Activated naive CD8-positive, alpha-beta T cell treated with anti-CD3 and anti-CD28 coated beads for 36 hours (primary cell): ENCODE measurements at regions not wholly inside any gene's neighbourhood (a gene's known extent, or its start where the extent isn't known, plus 50 kb on each side); places are given as distances from the start of the nearest gene placed in this dataset.
"Not testable (repeated sequence)": the region's sequence is repeated elsewhere in the genome, so short reads cannot be mapped to it uniquely, and the experiment has no call there.

Experiments
- DNase-seq: peaks from one replicate; pipeline ENCODE4 v3.0.0; 2021
- H3K27ac Mint-ChIP-seq: one replicate; pipeline ENCODE4 v1.8.0; 2022; ENCODE audit warnings: mild to moderate bottlenecking, moderate library complexity, mixed read lengths
- H3K27me3 Mint-ChIP-seq: one replicate; pipeline ENCODE4 v1.8.0; 2022; ENCODE audit warnings: mild to moderate bottlenecking, mixed read lengths
- H3K36me3 Mint-ChIP-seq: one replicate; pipeline ENCODE4 v1.8.0; 2021; ENCODE audit warnings: mild to moderate bottlenecking, mixed read lengths
- H3K4me1 Mint-ChIP-seq: one replicate; pipeline ENCODE4 v1.8.0; 2021; ENCODE audit warnings: mixed read lengths
- H3K4me3 Mint-ChIP-seq: one replicate; pipeline ENCODE4 v1.8.0; 2022; ENCODE audit warnings: mild to moderate bottlenecking, moderate library complexity, mixed read lengths
- H3K9me3 Mint-ChIP-seq: one replicate; pipeline ENCODE4 v1.8.0; 2022; ENCODE audit warnings: mixed read lengths

DNA sequence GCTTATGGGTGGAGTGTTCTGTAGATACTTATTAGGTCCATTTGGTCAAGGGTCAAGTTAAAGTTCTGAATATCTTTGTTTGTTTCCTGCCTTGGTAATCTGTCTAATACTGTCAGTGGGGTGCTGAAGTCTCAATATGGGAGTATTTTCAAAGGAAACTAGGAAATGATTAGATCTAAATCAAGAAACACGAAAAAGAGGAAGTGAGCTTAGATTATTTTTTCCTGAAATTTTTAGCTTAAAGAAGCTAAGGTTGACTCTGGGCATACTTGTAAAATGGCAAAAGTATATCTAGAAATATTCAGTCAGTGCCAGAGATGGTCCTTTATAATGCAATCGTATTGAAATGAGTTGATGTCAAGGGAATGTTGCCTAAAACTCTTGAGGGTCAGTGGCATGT, 313.5 kb downstream of the ICE1 start:
- H3K36me3 Mint-ChIP-seq, result no peaks in the 10 kb centered on the region
- peaks cover 19% of the 10 kb centered on the region for H3K27me3 Mint-ChIP-seq
- no peaks in the 10 kb centered on the region for H3K9me3 Mint-ChIP-seq
- H3K4me3 Mint-ChIP-seq, result no peak overlapping the region
- no peaks in the 10 kb centered on the region for H3K4me1 Mint-ChIP-seq
- DNase-seq, result no peak
- H3K27ac Mint-ChIP-seq, result no peak overlapping the region

DNA sequence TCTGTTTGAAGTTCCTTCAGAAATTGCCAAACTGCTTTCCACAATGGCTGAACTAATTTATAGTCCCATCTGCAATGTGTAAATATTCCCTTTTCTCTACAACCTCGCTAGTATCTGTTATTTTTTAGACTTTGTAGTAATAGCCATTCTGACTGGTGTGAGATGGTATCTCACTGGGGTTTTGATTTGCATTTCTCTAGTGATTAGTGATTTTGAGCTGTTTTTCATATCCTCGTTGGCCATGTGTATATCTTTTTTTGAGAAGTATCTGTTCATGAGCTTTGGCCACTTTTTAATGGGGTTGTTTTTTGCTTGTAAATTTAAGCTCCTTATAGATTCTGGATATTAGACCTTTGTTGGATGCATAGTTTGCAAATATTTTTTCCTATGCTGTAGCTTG, 310.6 kb downstream of the ICE1 start:
- not testable (repeated sequence) for H3K36me3 Mint-ChIP-seq, H3K4me3 Mint-ChIP-seq, H3K9me3 Mint-ChIP-seq, H3K27ac Mint-ChIP-seq, H3K4me1 Mint-ChIP-seq, DNase-seq
- H3K27me3 Mint-ChIP-seq, result peaks cover 10% of the 10 kb centered on the region

DNA sequence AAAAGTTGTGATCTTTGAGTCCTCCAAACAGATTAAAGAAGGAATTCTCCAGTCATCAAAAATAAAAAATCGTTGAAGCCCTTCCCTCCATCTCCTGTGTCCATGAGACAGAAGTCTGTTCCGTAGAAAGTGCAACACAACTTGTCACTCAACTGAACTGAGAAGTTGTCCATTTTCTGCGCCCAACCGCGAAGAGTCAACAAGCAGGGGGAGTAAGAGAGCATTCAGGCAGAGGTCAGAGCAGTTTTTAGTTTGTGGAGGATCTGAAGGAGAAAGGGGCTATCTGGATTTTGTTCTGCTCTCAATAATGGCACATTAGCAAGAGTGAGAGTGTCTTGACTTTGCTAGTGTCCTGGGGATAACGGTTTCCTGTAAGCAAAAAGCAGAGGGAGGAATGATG, 303.9 kb downstream of the ICE1 start:
- no peaks in the 10 kb centered on the region for H3K27me3 Mint-ChIP-seq

DNA sequence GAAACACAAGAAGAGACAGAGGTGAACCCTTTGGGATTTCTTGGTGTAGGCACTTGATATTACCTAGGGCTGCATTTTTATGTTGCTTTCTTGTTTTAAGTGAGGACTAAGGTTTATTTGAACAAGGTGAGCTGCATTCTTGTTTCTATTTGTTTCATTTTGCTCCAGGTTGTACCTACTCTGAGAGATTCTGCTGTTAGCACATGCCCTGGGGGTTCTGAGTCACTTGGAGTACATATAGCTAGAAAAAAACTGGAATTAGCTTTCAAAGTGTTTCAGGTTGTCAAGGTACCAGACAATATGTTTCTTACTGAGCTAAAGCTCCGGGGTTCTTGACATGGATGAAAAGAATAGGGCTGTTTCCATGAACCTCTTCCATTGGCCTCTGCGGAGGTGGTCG, 299.4 kb downstream of the ICE1 start:
- Mint-ChIP-seq H3K9me3 (no peaks in the 10 kb centered on the region), H3K27me3 (no peaks in the 10 kb centered on the region), H3K4me3 (no peak overlapping the region), H3K27ac (no peak overlapping the region), H3K36me3 (no peaks in the 10 kb centered on the region), H3K4me1 (no peaks in the 10 kb centered on the region)
- DNase-seq, result no peak

More for the DNA sequence above, 303.9 kb downstream of the ICE1 start:
- no peak for DNase-seq
- Mint-ChIP-seq H3K27ac (no peak overlapping the region), H3K9me3 (no peaks in the 10 kb centered on the region), H3K4me3 (no peak overlapping the region), H3K4me1 (no peaks in the 10 kb centered on the region), H3K36me3 (no peaks in the 10 kb centered on the region)

DNA sequence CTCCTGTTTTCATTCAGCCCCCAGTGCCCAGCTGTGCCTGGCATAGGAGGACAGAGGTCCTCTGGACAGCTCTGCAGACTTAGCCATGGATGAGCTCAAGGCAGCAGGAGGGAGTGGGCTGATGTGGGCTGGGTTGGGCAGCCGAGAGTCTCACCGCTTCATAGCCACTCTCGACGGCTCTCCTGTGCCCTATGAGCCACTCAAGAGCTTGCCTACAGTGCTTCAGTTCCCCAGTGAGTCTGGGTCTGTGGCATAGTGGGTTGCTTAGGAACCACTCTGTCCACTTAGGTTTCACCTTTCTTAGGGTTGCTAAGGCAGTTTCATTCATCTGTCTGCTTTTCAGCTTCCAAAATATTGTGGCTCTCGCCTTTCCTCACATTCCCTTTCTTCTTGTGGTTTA, 296.8 kb downstream of the ICE1 start:
- Mint-ChIP-seq H3K4me3 (no peak overlapping the region), H3K27me3 (no peaks in the 10 kb centered on the region), H3K27ac (no peak overlapping the region), H3K9me3 (peaks cover 4% of the 10 kb centered on the region), H3K4me1 (no peaks in the 10 kb centered on the region), H3K36me3 (no peaks in the 10 kb centered on the region)
- DNase-seq, result no peak

DNA sequence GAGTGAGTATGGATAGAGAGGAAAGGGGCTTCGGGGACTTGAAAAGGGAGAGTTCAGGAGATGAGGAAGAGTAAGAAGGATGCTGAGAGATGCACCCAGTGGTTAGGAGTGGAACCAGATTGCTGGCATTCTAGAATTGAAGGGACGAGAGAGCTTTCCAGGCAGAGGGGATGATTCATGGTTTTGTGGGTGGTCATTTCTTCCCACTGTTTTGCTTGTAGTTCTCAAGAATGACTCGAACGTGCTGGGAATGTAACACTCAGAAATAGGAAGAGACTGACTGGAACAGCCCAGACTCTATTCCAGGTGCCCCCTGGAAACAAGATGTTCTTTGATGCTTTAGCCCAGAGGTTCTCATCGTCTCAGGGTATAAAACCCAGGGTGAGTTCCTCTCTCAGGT, 294.2 kb downstream of the ICE1 start:
- DNase-seq, result no peak
- no peak overlapping the region for H3K27ac Mint-ChIP-seq
- H3K36me3 Mint-ChIP-seq, result no peaks in the 10 kb centered on the region
- no peak overlapping the region for H3K4me3 Mint-ChIP-seq
- H3K9me3 Mint-ChIP-seq, result peaks cover 4% of the 10 kb centered on the region
- no peaks in the 10 kb centered on the region for H3K27me3 Mint-ChIP-seq
- H3K4me1 Mint-ChIP-seq, result no peaks in the 10 kb centered on the region

DNA sequence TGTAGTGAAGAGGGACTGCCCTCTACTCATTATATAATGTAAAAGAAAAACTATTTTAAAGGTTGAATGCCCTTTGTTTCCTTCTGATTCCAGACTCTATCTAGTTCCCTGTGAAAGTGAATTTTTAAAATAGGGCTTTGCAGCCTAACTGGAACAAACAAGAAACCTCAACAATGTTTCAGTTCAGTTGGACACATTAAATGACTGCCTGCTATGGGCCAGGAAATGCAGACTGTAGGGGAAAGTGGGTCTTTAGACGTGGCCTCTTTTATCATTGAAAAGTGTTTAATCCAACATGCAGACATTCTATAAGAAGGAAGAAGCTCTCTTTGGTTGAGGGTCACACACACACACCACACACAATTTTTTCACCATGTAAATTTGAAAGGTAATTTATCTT, 289.1 kb downstream of the ICE1 start:
- no peak for DNase-seq
- H3K4me1 Mint-ChIP-seq, result no peaks in the 10 kb centered on the region
- no peaks in the 10 kb centered on the region for H3K36me3 Mint-ChIP-seq
- no peak overlapping the region for H3K4me3 Mint-ChIP-seq
- H3K27ac Mint-ChIP-seq, result no peak overlapping the region
- H3K27me3 Mint-ChIP-seq, result no peaks in the 10 kb centered on the region
- peaks cover 4% of the 10 kb centered on the region for H3K9me3 Mint-ChIP-seq

DNA sequence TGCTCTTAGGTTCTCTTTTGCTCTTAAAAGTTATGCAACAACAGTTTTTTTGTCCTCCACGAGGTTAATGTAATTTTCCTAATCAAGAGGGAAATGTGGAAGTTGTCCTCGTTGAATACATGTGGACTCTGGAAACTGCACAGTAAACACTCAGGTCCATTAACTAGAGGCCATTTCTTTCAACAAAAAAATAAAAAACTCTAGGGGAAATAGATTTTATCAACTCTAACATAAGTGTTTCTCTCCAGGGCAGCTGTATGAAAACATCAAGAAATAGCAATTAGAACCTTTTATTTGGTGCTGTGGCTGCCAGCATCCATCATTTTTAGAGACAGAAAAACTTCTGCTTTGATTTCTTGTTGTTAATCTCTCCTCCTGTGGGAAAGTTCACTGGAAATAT, 288.6 kb downstream of the ICE1 start:
- no peaks in the 10 kb centered on the region for H3K4me1 Mint-ChIP-seq
- H3K9me3 Mint-ChIP-seq, result peaks cover 4% of the 10 kb centered on the region
- DNase-seq, result no peak
- H3K27me3 Mint-ChIP-seq, result no peaks in the 10 kb centered on the region
- H3K36me3 Mint-ChIP-seq, result no peaks in the 10 kb centered on the region
- no peak overlapping the region for H3K4me3 Mint-ChIP-seq
- no peak overlapping the region for H3K27ac Mint-ChIP-seq

DNA sequence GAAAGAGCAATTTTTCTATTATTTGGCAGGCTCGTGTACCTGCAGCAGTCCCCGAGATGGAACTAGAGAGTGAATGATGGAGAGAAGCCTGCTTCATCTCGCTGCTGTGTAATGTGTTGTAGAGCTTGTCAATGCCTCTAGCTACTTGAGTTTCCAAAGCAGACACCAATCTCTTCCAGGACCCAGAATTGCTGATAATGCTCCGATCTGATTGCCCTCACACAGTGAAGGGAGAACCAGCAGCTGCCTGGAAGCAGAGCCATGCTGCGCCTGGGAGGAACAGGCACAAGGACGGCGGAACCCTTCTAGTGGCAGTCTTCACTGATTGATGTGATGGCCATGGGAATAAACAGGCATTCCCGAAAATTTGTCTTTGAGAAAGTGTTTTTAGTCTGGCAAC, 288.0 kb downstream of the ICE1 start:
- no peaks in the 10 kb centered on the region for H3K27me3 Mint-ChIP-seq
- H3K36me3 Mint-ChIP-seq, result no peaks in the 10 kb centered on the region
- H3K4me1 Mint-ChIP-seq, result no peaks in the 10 kb centered on the region
- H3K27ac Mint-ChIP-seq, result no peak overlapping the region
- peaks cover 4% of the 10 kb centered on the region for H3K9me3 Mint-ChIP-seq
- no peak overlapping the region for H3K4me3 Mint-ChIP-seq
- DNase-seq, result no peak

DNA sequence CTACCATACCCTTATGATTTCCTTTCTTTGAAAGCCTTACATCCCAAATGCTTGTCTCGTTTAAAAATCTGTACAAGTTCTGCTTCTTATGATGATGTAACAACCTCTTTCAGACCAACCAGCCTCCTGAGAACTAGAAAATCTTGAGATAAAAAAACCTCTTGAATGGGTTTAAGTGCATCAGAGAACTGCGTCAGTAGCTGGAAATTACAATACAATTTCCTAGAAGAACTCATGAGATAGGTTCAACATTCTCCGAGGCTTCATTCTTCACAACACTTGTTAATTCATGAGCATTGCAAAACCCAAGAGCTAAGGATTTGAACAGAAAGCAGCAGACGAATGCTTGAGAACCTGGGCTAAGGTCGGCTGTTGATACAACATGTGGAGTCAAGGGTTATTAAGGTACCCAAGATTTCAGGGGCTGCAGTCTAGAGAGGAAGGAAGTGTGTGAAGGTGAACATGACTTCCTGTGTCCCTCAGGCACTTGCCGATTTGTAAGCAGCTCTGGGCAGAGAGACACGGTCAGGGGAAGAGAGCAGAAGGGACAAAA, 286.0 kb downstream of the ICE1 start:
- Mint-ChIP-seq H3K27ac (no peak overlapping the region), H3K4me3 (no peak overlapping the region), H3K27me3 (peaks cover 6% of the 10 kb centered on the region), H3K36me3 (no peaks in the 10 kb centered on the region), H3K4me1 (no peaks in the 10 kb centered on the region), H3K9me3 (no peaks in the 10 kb centered on the region)
- DNase-seq, result no peak

DNA sequence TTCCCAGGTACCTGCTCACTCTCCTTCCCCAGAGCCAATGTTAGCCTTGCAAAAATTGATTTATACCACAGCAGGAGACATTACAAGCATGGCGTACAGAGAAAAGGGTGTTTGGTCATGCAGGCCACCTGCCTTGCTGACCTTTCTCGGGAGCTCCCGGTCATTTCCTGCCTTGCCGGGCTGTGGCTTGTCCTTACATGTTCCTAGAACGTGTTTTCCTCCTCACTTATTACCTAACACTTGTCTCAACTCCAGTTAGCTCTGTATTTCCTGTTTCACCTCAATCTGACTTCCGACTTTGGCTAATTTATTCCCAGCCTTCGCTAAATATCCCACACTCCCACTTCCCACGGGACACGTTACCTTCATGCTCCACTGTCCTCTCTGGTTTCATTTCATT, 282.5 kb downstream of the ICE1 start:
- DNase-seq, result no peak
- Mint-ChIP-seq H3K9me3 (no peaks in the 10 kb centered on the region), H3K4me1 (no peaks in the 10 kb centered on the region), H3K27ac (no peak overlapping the region), H3K27me3 (peaks cover 16% of the 10 kb centered on the region), H3K4me3 (no peak overlapping the region), H3K36me3 (no peaks in the 10 kb centered on the region)

DNA sequence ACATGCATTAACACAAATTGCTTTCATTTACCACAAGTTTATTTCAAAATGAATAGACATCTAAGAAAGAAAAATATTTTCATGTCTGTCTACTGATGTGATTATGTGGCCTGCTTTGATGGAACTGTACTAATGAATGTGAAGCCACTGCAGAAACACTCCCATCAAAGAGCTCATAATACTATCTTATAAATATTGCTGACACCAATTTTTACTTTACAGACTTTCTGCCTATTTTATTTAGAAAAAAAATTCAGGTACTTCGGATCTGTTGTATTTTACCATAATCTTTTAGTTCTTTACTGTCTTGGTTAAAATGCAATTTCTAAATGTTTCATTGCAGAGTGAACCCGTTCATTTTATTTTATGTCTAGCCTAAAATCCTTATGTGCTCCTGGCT, 281.9 kb downstream of the ICE1 start:
- no peaks in the 10 kb centered on the region for H3K9me3 Mint-ChIP-seq
- no peak for DNase-seq
- H3K4me3 Mint-ChIP-seq, result no peak overlapping the region
- no peaks in the 10 kb centered on the region for H3K36me3 Mint-ChIP-seq
- no peak overlapping the region for H3K27ac Mint-ChIP-seq
- H3K4me1 Mint-ChIP-seq, result no peaks in the 10 kb centered on the region
- peaks cover 17% of the 10 kb centered on the region for H3K27me3 Mint-ChIP-seq

DNA sequence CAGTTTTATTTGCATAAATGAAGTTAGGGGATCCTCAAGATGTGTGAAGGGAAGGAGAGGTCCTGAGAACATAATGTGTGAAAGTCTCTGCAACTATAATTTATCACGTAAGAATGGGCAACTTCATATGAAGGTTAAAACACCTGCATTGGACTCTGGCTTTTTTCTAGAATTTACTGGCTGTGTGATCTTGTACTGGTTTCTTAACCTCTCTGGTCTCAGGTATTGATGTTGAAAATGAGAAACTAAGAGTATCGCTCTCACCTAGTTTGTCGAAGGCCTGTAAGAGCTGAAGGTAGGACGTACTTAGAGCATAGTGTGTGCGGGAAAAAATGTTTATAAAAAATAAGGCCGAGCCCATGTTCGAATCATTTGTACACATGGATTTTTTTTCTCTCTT, 280.5 kb downstream of the ICE1 start:
- H3K4me1 Mint-ChIP-seq, result no peaks in the 10 kb centered on the region
- no peaks in the 10 kb centered on the region for H3K36me3 Mint-ChIP-seq
- H3K9me3 Mint-ChIP-seq, result no peaks in the 10 kb centered on the region
- H3K27me3 Mint-ChIP-seq, result peaks cover 17% of the 10 kb centered on the region
- H3K4me3 Mint-ChIP-seq, result no peak overlapping the region
- no peak overlapping the region for H3K27ac Mint-ChIP-seq
- DNase-seq, result no peak

DNA sequence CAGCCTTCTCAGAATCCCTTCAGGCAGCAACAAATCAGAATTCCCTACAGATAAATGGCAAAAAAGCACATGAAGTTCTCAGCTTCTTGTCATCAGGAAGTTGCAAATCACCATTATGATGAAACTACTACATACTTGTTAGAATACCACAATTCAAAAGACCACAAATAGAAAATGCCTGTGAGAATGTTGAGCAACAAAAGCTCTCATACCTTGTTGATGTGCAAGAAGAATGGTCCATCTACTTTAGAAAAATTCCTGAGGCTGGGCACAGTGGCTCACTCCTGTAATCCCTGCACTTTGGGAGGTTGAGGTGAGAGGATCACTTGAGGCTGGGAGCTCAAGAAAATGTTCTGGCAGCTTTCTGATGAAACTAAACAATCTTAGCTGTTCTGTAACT, 278.1 kb downstream of the ICE1 start:
- no peaks in the 10 kb centered on the region for H3K4me1 Mint-ChIP-seq
- H3K9me3 Mint-ChIP-seq, result no peaks in the 10 kb centered on the region
- H3K36me3 Mint-ChIP-seq, result no peaks in the 10 kb centered on the region
- H3K27me3 Mint-ChIP-seq, result peaks cover 17% of the 10 kb centered on the region
- DNase-seq, result no peak
- no peak overlapping the region for H3K27ac Mint-ChIP-seq
- H3K4me3 Mint-ChIP-seq, result no peak overlapping the region

DNA sequence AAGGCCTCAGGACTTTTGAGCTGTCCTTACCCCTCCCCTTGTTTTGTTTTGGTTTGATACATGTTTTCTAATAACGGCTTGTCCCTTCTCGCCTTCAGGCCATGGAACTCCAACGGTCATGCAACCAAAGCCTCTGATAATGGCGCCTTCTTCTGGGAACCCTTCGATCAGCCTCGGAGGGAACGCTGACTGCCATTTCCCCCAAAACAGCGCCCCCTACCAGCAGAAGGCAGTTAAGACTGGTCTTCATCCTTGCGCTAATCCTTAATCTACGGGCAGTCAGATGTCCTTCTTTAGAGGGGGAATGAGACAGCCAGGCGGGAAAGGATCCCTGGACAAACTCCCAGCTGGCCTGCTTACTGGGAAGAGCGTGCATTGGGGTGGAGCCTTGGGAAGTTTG, 276.6 kb downstream of the ICE1 start:
- Mint-ChIP-seq H3K36me3 (no peaks in the 10 kb centered on the region), H3K4me1 (no peaks in the 10 kb centered on the region), H3K4me3 (no peak overlapping the region), H3K27me3 (peaks cover 11% of the 10 kb centered on the region), H3K9me3 (no peaks in the 10 kb centered on the region), H3K27ac (no peak overlapping the region)
- DNase-seq, result no peak

DNA sequence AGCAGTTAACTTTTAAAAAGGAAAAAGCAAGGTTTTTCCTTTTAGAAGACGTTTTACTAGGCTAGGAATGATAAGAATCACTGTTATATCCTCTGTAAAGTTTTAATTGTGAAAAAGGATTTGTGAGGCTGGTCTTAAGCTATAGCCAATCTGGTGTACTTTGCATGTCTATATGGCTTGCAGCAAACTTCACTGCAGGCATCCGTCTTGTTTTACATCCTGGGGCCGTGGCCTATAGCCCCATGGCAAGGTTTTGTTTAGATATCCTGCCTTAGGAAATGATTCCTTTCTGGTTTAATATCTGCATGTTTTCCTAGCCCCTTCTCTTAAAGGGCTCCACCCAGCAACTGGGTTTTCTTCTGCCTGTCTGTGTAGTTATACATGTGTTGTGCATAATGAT, 272.8 kb downstream of the ICE1 start:
- no peak for DNase-seq
- H3K27me3 Mint-ChIP-seq, result peaks cover 13% of the 10 kb centered on the region
- H3K9me3 Mint-ChIP-seq, result no peaks in the 10 kb centered on the region
- no peaks in the 10 kb centered on the region for H3K36me3 Mint-ChIP-seq
- H3K27ac Mint-ChIP-seq, result no peak overlapping the region
- no peaks in the 10 kb centered on the region for H3K4me1 Mint-ChIP-seq
- H3K4me3 Mint-ChIP-seq, result no peak overlapping the region

DNA sequence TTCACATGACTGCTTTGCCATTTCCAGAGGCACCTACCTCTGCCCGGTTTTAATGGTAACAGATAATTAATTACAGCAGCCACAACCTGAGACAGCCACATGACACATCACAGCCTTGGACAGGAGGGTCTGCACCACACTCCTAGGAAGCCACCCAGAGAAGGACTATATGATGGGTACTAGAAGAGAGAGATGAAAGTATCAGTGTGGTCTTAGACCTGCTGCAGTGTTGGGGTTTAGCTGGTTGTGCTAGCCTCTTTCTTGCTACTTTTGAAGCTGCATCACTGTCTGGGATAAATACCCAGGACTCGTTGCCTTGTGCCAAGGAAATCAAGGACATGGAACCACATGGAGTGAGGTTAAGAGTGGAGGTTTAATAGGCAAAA, 266.4 kb downstream of the ICE1 start:
- no peaks in the 10 kb centered on the region for H3K4me1 Mint-ChIP-seq
- H3K27ac Mint-ChIP-seq, result no peak overlapping the region
- no peak overlapping the region for H3K4me3 Mint-ChIP-seq
- no peak for DNase-seq
- no peaks in the 10 kb centered on the region for H3K36me3 Mint-ChIP-seq
- peaks cover 20% of the 10 kb centered on the region for H3K27me3 Mint-ChIP-seq
- H3K9me3 Mint-ChIP-seq, result no peaks in the 10 kb centered on the region
